Transverse colon (tissue), 4 donors: ENCODE measurements at regions not wholly inside any gene's neighbourhood (a gene's known extent, or its start where the extent isn't known, plus 50 kb on each side); places are given as distances from the start of the nearest gene placed in this dataset.

Experiments
- CTCF ChIP-seq, 5 experiments: fragments of 200-600 bp in 3 of 5; fragments of 450-650 bp in 2 of 5; sonication (generic) in 3 of 5; IDR thresholded peaks; 1 replicate in 2 of 5; 2 replicates in 3 of 5; pipeline ENCODE4 v1.5.1; 2016 to 2017; ENCODE audit warnings: antibody characterized with exemption in 5 of 5, inconsistent platforms in 3 of 5, mild to moderate bottlenecking in 2 of 5, moderate library complexity in 1 of 5
- EP300 ChIP-seq: sonication (generic); formaldehyde crosslinking; IDR thresholded peaks from one replicate; pipeline ENCODE4 v1.6.1; 2017; ENCODE audit warnings: antibody characterized with exemption, low read depth
- POLR2A ChIP-seq: fragments of 450-650 bp; IDR thresholded peaks from one replicate; pipeline ENCODE4 v1.6.1; 2016; ENCODE audit warnings: antibody characterized with exemption, mild to moderate bottlenecking, moderate library complexity
- POLR2AphosphoS5 ChIP-seq, 3 donors: sonication (generic); formaldehyde crosslinking; IDR thresholded peaks; one replicate each; pipeline ENCODE4 v1.6.1; 2016; ENCODE audit warnings: antibody characterized with exemption in 3 of 3

DNA sequence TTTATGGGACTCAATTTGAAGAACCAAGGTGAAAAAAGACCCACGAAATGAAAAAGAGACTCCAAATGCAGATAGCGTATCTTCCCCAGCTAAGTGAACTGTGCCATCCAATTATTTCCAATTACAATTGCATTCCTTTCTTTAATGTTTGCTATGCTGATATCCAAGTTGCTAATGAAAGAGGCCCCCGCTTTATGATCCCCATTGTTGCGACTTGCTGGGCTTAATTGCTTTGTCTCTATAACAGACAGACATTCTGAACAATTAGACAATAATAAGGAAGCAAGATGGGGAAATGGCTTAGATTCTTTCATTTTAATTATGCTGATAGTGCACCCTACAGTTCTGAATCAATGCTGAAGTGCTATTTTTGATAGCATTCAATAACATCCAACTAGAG is 354.3 kb downstream of the KIF4B start:
- TF ChIP-seq POLR2A (no peak), EP300 (no peak), CTCF (IDR thresholded peaks at IDR 0.05) (no peak), POLR2AphosphoS5 (IDR thresholded peaks at IDR 0.05) (no peak)
